HG03039 (cell line): ENCODE measurements at regions not wholly inside any gene's neighbourhood (a gene's known extent, or its start where the extent isn't known, plus 50 kb on each side); places are given as distances from the start of the nearest gene placed in this dataset.
"Not testable (repeated sequence)": the region's sequence is repeated elsewhere in the genome, so short reads cannot be mapped to it uniquely, and the experiment has no call there.

Experiments used
- ATAC-seq: cut with Tn5 transposase; IDR thresholded peaks from one replicate; pipeline ENCODE4 v1.9.1; 2021; ENCODE audit warnings: mild to moderate bottlenecking, moderate library complexity; ENCODE audit not compliant: unreplicated experiment

DNA sequence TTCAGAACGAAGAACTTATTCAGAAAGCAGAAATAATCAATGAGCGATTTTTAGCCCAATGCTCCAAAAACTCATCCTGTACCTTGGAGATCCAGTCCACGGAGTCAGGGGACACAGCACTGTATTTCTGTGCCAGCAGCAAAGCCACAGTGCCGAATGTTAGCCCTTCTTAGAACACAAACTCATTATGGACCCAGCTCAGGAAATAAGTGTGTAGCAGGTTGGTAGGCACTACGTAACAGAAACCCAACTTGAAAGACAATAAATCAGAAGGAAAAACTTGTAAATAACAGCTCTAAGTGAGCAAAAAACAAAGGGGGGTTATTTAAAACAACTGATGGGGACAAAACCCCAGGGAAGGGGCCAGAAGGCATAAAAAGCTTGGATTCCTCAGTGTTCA, 112.0 kb upstream of the PRSS1 start:
- ATAC-seq = no peak

DNA sequence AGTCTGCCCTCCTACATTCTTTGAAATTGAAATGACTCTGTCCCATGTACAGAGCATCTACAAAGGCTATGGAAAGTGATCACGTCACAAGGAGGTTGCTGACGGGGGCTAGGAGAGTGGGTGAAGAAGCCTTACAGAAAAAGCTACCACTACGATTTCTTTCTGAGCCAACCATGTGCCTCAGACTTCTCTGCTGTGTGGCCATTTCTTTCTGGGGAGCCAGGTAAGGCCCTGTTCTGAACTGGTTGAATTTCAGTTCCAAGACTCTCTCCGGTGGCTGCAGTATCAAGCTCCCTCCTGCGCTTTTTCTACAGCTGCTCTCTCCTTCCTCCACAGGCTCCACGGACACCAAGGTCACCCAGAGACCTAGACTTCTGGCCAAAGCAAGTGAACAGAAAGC, 112.5 kb upstream of the PRSS1 start:
- no peak for ATAC-seq

DNA sequence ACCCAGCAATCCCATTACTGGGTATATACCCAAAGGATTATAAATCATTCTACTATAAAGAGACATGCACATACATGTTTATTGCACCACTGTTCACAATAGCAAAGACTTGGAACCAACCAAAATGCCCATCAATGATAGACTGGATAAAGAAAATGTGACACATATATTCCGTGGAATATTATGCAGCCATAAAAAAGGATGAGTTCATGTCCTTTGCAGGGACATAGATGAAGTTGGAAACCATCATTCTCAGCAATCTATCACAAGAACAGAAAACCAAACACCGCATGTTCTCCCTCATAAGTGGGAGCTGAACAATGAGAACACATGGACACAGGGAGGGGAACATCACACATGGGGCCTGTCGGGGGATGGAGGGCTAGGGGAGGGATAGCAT, 113.2 kb upstream of the PRSS1 start:
- not testable (repeated sequence) for ATAC-seq

GRCh38 chr7:142632271-142633134, 116.8 kb upstream of the PRSS1 start:
- ATAC-seq = no peak

- ATAC-seq = no peak
These were observed 119.5 kb upstream of the PRSS1 start for GRCh38 chr7:142629588-142630260.

- no peak for ATAC-seq
These were observed 120.3 kb upstream of the PRSS1 start for GRCh38 chr7:142628945-142629344.

GRCh38 chr7:142627223-142627622, 122.0 kb upstream of the PRSS1 start:
- not testable (repeated sequence) for ATAC-seq

GRCh38 chr7:142626420-142627035, 122.7 kb upstream of the PRSS1 start:
- peak; percentile 80 for ATAC-seq

DNA sequence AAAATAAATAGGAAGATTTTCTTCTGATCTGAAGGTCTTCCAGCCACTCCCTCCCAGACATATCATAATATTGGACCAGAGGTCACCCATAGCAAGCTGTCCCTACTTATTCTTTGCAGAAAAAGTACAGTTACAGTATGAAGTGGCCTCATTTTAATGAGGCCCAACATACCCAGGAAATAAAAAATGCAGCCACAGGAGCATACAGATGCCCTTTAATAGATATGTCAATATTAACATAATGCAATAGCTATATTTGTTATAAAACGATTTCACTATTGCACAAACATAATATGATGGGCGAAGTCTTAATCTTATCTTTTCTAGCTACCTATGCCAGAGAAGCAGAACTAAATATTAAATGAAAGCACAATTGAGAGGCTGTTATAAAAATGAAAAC, 124.1 kb upstream of the PRSS1 start:
- not testable (repeated sequence) for ATAC-seq

DNA sequence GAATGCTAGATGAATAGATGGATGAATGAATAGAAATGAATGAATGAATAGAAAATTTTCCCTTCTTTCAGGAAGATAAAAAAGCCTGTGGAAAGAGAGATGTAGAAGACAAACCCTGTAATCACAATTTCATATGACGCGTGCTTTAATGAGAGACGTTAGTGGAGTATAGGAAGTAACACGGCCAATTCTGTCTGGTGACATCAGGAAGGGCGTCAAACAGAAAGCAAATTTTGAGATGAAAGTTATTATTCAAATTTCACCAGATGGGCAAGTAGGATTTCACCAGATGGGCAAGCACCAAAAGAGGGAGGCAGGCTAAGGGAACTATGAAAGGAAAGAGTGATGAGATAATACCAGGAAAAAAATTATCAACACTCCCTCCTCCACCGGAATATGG, 128.9 kb upstream of the PRSS1 start:
- ATAC-seq = no peak

DNA sequence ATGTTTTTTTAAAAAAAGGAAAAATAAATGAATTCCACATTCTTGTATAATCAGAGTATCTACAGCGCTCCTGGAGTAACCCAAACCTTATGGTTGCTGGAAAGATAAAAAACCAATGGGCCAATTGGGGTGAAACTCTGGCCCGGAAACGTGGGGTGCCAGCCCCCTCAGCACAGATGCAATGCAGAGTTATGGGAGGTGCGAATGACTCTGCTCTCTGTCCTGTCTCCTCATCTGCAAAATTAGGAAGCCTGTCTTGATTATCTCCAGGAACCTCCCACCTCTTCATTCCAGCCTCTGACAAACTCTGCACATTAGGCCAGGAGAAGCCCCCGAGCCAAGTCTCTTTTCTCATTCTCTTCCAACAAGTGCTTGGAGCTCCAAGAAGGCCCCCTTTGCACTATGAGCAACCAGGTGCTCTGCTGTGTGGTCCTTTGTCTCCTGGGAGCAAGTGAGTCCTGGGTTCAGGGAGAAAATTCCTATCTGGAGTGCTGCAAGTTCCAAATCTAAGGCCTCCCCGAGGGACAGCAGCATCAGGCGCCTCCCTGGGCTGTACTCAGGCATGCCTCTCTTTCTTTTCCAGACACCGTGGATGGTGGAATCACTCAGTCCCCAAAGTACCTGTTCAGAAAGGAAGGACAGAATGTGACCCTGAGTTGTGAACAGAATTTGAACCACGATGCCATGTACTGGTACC, 130.5 kb upstream of the PRSS1 start:
- no peak for ATAC-seq

GRCh38 chr7:142616842-142617241, 132.4 kb upstream of the PRSS1 start:
- ATAC-seq = no peak

DNA sequence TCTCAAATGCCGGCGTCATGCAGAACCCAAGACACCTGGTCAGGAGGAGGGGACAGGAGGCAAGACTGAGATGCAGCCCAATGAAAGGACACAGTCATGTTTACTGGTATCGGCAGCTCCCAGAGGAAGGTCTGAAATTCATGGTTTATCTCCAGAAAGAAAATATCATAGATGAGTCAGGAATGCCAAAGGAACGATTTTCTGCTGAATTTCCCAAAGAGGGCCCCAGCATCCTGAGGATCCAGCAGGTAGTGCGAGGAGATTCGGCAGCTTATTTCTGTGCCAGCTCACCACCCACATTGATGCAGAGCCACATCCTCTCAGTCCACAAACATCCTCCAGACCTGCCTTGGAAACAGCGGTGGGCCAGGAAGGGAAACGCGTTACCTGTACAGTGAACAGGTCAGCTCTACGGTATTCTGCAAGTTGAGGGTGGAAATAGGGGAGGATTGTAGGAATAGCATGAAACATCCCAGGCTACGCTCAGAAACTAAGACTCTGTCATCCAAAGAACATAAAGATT, 133.1 kb upstream of the PRSS1 start:
- ATAC-seq = no peak

- ATAC-seq = no peak
These were observed 133.8 kb upstream of the PRSS1 start for GRCh38 chr7:142615508-142615907.

DNA sequence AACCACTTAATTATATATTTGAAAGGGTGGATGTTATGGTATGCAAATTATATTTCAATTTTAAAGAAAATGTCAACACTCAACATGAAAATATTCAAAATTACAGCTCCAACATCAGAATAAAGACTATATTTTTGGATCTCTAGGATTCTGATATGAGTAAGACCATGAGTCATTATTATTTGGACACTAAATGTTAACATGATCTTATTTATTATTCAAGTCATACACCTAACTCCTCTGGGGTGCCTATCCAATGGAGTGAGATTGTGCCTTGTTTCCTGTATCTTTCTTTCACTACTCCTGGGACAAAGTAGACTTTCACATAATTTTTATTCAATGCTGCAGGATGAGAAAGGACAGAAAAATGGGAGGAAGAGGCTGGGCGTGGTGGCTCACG, 135.2 kb upstream of the PRSS1 start:
- ATAC-seq = no peak

DNA sequence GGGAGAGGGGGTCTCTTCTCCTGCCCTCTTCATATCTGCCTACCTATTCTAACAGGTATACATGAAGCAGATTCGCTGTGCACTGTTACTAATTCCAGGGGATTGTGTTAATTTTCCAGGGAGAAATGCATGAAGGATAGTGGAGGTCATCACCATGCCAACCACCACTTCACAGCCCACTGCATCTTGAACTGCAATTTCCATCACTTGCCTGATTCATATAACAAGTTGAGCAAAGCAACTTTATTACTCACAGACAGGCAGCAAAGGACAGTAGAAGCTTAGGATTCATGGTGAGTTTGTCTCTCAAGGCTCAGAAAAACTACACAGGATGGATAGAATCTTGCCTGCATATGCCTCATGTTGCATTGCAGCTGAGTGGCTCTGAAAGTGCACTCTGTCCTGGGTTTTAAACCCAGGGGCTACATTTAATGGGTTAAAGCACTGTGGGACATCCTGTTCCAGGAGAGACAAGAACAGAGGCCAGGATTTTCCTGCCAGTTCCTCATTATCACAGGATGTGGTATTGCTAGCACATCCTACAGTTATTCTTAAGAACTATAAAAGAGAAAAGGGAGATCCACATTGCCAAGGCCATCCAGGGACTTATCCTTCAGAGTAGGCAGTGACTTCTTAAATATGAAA, 136.9 kb upstream of the PRSS1 start:
- no peak for ATAC-seq

DNA sequence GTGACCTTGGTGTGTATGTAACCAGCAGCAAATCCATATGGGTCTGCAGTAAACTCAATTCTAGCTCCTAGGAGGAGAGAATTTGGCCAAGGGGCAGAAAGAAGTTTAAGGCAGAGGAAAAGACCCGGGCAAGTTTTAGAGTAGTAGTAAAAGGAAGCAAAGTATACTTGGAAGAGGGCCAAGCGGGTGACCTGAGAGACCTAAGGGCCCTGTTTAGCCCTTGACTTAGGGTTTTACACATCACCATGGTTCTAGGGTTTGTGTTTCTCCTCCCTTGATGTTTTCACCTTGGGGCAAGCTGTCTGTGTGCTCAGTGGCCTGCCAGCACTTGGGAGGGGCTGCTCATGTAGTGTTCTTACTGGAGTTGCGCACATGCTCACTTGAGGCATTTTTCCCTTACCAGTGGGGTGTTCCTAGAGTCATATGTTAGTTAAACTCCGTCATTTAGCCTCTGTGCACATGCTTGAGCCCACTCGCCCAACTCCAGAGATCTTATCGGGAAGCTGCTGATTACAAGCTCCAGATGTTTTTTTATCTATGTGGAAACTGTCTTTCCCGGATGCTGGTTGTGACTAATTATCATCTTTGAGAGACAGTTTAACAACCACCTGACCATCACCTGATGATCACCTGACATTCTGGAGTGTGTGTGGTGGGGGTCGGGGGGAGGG, 137.6 kb upstream of the PRSS1 start:
- no peak for ATAC-seq

GRCh38 chr7:142608630-142609428, 140.4 kb upstream of the PRSS1 start:
- ATAC-seq = no peak

- ATAC-seq = no peak
These were observed 141.9 kb upstream of the PRSS1 start for GRCh38 chr7:142607351-142607750.
